Liver (tissue), 8 donors: ENCODE measurements at regions not wholly inside any gene's neighbourhood (a gene's known extent, or its start where the extent isn't known, plus 50 kb on each side); places are given as distances from the start of the nearest gene placed in this dataset.

Experiments
- DNase-seq: peaks from one replicate; pipeline ENCODE4 v3.0.0-alpha.2; 2017; ENCODE audit warnings: low spot score
- H3K27ac ChIP-seq, 2 donors: one replicate each; pipeline ENCODE4 v1.7.0; 2013; ENCODE audit warnings: inconsistent platforms in 2 of 2, low read length in 2 of 2, control low read depth in 1 of 2, low read depth in 1 of 2, mild to moderate bottlenecking in 1 of 2
- H3K27me3 ChIP-seq, 4 donors: one replicate each; pipeline versions ENCODE4 v1.6.1 to v1.7.0; 2013; ENCODE audit warnings: low read length in 3 of 4, inconsistent platforms in 1 of 4, mild to moderate bottlenecking in 1 of 4, moderate library complexity in 1 of 4; ENCODE audit not compliant: control insufficient read depth in 4 of 4, insufficient read depth in 4 of 4
- H3K36me3 ChIP-seq, 4 donors: one replicate each; pipeline versions ENCODE4 v1.6.1 to v1.7.0; 2013; ENCODE audit warnings: low read length in 3 of 4, mild to moderate bottlenecking in 3 of 4, low read depth in 1 of 4, moderate library complexity in 1 of 4; ENCODE audit not compliant: control insufficient read depth in 4 of 4, insufficient read depth in 3 of 4
- H3K4me1 ChIP-seq, 4 donors: one replicate each; pipeline versions ENCODE4 v1.6.1 to v1.7.0; 2013; ENCODE audit warnings: low read length in 3 of 4, mild to moderate bottlenecking in 3 of 4, moderate library complexity in 1 of 4; ENCODE audit not compliant: control insufficient read depth in 4 of 4, insufficient read depth in 4 of 4
- H3K4me3 ChIP-seq, 3 donors: one replicate each; pipeline versions ENCODE4 v1.6.1 to v1.7.0; 2013; ENCODE audit warnings: low read length in 3 of 3, control low read depth in 1 of 3, low read depth in 1 of 3, mild to moderate bottlenecking in 1 of 3
- H3K9ac ChIP-seq, 2 donors: one replicate each; pipeline ENCODE4 v1.7.0; 2013; ENCODE audit warnings: low read length in 2 of 2, mild to moderate bottlenecking in 2 of 2, moderate library complexity in 2 of 2, control low read depth in 1 of 2, low read depth in 1 of 2
- H3K9me3 ChIP-seq, 4 donors: one replicate each; pipeline versions ENCODE4 v1.6.1 to v1.7.0; 2013; ENCODE audit warnings: low read length in 3 of 4; ENCODE audit not compliant: control insufficient read depth in 4 of 4
- EGR1 ChIP-seq, 2 donors: IDR thresholded peaks; 2 replicates each; pipeline ENCODE4 v1.6.1; 2016 to 2018; ENCODE audit warnings: antibody characterized with exemption in 2 of 2, low read depth in 2 of 2
- FOXA1 ChIP-seq: IDR thresholded peaks from 2 replicates; pipeline ENCODE4 v1.6.1; 2016; ENCODE audit warnings: antibody characterized with exemption
- FOXA2 ChIP-seq: IDR thresholded peaks from 2 replicates; pipeline ENCODE4 v1.6.1; 2016; ENCODE audit warnings: antibody characterized with exemption
- GABPA ChIP-seq, 2 donors: IDR thresholded peaks in 1 of 2; conservative IDR thresholded peaks in 1 of 2; 2 replicates each; pipeline ENCODE4 v1.6.1; 2016; ENCODE audit warnings: antibody characterized with exemption in 2 of 2, mild to moderate bottlenecking in 1 of 2, moderate library complexity in 1 of 2
- HNF4A ChIP-seq, 2 donors: conservative IDR thresholded peaks; 2 replicates each; pipeline ENCODE4 v1.6.1; 2016; ENCODE audit warnings: antibody characterized with exemption in 2 of 2, mild to moderate bottlenecking in 2 of 2
- HNF4G ChIP-seq: IDR thresholded peaks from 2 replicates; pipeline ENCODE4 v1.6.1; 2016; ENCODE audit warnings: antibody characterized with exemption
- JUND ChIP-seq, 2 donors: IDR thresholded peaks; 2 replicates each; pipeline ENCODE4 v1.6.1; 2016; ENCODE audit warnings: antibody characterized with exemption in 2 of 2
- NR2F2 ChIP-seq: IDR thresholded peaks from 2 replicates; pipeline ENCODE4 v1.6.1; 2016; ENCODE audit warnings: antibody characterized with exemption
- RAD21 ChIP-seq, 2 donors: IDR thresholded peaks; 2 replicates each; pipeline ENCODE4 v1.6.1; 2016; ENCODE audit warnings: antibody characterized with exemption in 2 of 2, mild to moderate bottlenecking in 2 of 2
- RXRA ChIP-seq, 2 donors: IDR thresholded peaks; 2 replicates each; pipeline ENCODE4 v1.6.1; 2017 to 2018; ENCODE audit warnings: antibody characterized with exemption in 2 of 2, mild to moderate bottlenecking in 1 of 2
- SP1 ChIP-seq: IDR thresholded peaks from 2 replicates; pipeline ENCODE4 v1.6.1; 2018; ENCODE audit warnings: antibody characterized with exemption, mild to moderate bottlenecking
- TAF1 ChIP-seq: conservative IDR thresholded peaks from 2 replicates; pipeline ENCODE4 v1.6.1; 2016; ENCODE audit warnings: antibody characterized with exemption, mild to moderate bottlenecking
- YY1 ChIP-seq: IDR thresholded peaks from 2 replicates; pipeline ENCODE4 v1.6.1; 2016; ENCODE audit warnings: antibody characterized with exemption, mild to moderate bottlenecking
- WGBS: extraction: QIAGEN DNeasy Blood & Tissue Kit; methylation state at CpG from one replicate; pipeline ENCODE4 v1.1.7; 2013; 5-methylcytosine and 5-hydroxymethylcytosine counted together
- TF ChIP-seq, protein P1 (sequence below): IDR thresholded peaks from 2 replicates; pipeline ENCODE4 v1.6.1; 2016; ENCODE audit warnings: antibody characterized with exemption
- TF ChIP-seq, protein P2 (sequence below): IDR thresholded peaks from 2 replicates; pipeline ENCODE4 v1.6.1; 2016; ENCODE audit warnings: antibody characterized with exemption, mild to moderate bottlenecking
- TF ChIP-seq, protein P3 (sequence below): fragments of 150-350 bp; IDR thresholded peaks from 2 replicates; pipeline ENCODE4 v1.5.1; 2017; ENCODE audit warnings: improper control_type of control experiment, low read depth, low read length; ENCODE audit not compliant: missing input control
- TF ChIP-seq, protein P4 (sequence below): IDR thresholded peaks from 2 replicates; pipeline ENCODE4 v1.6.1; 2016; ENCODE audit warnings: antibody characterized with exemption
- TF ChIP-seq, protein P5 (sequence below): IDR thresholded peaks from 2 replicates; pipeline ENCODE4 v1.6.1; 2016; ENCODE audit warnings: antibody characterized with exemption
- donor health status: healthy.
- donor health status: healthy.
- donor health status: healthy.
- donor health status: healthy.
- donor health status: healthy.

DNA sequence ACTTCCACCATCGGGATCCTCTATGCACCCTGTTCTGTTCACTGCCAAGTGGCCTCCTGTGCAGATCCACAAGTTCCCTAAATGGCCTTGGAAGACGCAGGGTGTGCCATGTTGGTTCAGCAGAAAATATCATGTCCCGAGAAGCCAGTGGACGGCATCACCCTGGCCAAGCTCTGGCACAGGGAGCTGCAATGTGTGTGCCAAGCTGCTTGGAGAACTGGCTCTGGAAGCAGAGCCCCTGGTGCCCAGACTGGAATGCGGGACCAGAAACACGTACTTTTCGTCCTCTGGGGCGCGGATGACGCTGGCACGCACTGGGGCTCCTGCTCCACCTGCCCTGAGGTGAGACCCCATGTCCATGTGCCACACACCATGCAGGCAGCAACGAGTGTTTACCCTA lies 124.7 kb upstream of the CARD11 start (continued):
- TF ChIP-seq RAD21 (IDR thresholded peaks at IDR 0.05) (no peak), HNF4A (conservative IDR thresholded peaks at IDR 0.05) (no peak), EGR1 (IDR thresholded peaks at IDR 0.05; ENCODE audit: low read depth in 2 of 2) (no peak), TAF1 (no peak), GABPA (IDR thresholded peaks at IDR 0.05 in 1 of 2, conservative IDR thresholded peaks at IDR 0.05 in 1 of 2) (no peak), FOXA2 (no peak), HNF4G (no peak), SP1 (no peak)
- TF ChIP-seq, protein P1, sequence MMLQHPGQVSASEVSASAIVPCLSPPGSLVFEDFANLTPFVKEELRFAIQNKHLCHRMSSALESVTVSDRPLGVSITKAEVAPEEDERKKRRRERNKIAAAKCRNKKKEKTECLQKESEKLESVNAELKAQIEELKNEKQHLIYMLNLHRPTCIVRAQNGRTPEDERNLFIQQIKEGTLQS: no peak

GRCh38 chr7:3168869-3169268 lies 125.2 kb upstream of the CARD11 start:
- H3K4me1 ChIP-seq: no peaks in the 10 kb centered on the region
- no peak overlapping the region for H3K4me3 ChIP-seq
- H3K27ac ChIP-seq: no peak overlapping the region
- no peaks in the 10 kb centered on the region for H3K27me3 ChIP-seq
- no peaks in the 10 kb centered on the region for H3K36me3 ChIP-seq
- WGBS: 85% methylated on average over 10 of the region's 10 CpGs
- no peaks in the 10 kb centered on the region for H3K9me3 ChIP-seq
- TF ChIP-seq, protein P1: no peak
- TF ChIP-seq, protein P2, sequence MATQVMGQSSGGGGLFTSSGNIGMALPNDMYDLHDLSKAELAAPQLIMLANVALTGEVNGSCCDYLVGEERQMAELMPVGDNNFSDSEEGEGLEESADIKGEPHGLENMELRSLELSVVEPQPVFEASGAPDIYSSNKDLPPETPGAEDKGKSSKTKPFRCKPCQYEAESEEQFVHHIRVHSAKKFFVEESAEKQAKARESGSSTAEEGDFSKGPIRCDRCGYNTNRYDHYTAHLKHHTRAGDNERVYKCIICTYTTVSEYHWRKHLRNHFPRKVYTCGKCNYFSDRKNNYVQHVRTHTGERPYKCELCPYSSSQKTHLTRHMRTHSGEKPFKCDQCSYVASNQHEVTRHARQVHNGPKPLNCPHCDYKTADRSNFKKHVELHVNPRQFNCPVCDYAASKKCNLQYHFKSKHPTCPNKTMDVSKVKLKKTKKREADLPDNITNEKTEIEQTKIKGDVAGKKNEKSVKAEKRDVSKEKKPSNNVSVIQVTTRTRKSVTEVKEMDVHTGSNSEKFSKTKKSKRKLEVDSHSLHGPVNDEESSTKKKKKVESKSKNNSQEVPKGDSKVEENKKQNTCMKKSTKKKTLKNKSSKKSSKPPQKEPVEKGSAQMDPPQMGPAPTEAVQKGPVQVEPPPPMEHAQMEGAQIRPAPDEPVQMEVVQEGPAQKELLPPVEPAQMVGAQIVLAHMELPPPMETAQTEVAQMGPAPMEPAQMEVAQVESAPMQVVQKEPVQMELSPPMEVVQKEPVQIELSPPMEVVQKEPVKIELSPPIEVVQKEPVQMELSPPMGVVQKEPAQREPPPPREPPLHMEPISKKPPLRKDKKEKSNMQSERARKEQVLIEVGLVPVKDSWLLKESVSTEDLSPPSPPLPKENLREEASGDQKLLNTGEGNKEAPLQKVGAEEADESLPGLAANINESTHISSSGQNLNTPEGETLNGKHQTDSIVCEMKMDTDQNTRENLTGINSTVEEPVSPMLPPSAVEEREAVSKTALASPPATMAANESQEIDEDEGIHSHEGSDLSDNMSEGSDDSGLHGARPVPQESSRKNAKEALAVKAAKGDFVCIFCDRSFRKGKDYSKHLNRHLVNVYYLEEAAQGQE: no peak
- TF ChIP-seq RAD21 (IDR thresholded peaks at IDR 0.05): no peak
- TF ChIP-seq TAF1: no peak
- TF ChIP-seq HNF4G: no peak
- no peak for TF ChIP-seq RXRA (IDR thresholded peaks at IDR 0.05)
- TF ChIP-seq EGR1 (IDR thresholded peaks at IDR 0.05; ENCODE audit: low read depth in 2 of 2): no peak
- TF ChIP-seq SP1: no peak
- TF ChIP-seq FOXA1: no peak
- TF ChIP-seq FOXA2: no peak
- TF ChIP-seq HNF4A (conservative IDR thresholded peaks at IDR 0.05): no peak
- TF ChIP-seq, protein P3, sequence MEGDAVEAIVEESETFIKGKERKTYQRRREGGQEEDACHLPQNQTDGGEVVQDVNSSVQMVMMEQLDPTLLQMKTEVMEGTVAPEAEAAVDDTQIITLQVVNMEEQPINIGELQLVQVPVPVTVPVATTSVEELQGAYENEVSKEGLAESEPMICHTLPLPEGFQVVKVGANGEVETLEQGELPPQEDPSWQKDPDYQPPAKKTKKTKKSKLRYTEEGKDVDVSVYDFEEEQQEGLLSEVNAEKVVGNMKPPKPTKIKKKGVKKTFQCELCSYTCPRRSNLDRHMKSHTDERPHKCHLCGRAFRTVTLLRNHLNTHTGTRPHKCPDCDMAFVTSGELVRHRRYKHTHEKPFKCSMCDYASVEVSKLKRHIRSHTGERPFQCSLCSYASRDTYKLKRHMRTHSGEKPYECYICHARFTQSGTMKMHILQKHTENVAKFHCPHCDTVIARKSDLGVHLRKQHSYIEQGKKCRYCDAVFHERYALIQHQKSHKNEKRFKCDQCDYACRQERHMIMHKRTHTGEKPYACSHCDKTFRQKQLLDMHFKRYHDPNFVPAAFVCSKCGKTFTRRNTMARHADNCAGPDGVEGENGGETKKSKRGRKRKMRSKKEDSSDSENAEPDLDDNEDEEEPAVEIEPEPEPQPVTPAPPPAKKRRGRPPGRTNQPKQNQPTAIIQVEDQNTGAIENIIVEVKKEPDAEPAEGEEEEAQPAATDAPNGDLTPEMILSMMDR: no peak
- no peak for TF ChIP-seq NR2F2
- no peak for DNase-seq
- no peak overlapping the region for H3K9ac ChIP-seq

- H3K36me3 ChIP-seq: no peaks in the 10 kb centered on the region
- no peak for DNase-seq
- WGBS: 71% methylated on average over 7 of the region's 7 CpGs
- TF ChIP-seq HNF4A (conservative IDR thresholded peaks at IDR 0.05): no peak
- TF ChIP-seq EGR1 (IDR thresholded peaks at IDR 0.05; ENCODE audit: low read depth in 2 of 2): no peak
- TF ChIP-seq, protein P4, sequence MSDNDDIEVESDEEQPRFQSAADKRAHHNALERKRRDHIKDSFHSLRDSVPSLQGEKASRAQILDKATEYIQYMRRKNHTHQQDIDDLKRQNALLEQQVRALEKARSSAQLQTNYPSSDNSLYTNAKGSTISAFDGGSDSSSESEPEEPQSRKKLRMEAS: no peak
- TF ChIP-seq SP1: no peak
- TF ChIP-seq, protein P5, sequence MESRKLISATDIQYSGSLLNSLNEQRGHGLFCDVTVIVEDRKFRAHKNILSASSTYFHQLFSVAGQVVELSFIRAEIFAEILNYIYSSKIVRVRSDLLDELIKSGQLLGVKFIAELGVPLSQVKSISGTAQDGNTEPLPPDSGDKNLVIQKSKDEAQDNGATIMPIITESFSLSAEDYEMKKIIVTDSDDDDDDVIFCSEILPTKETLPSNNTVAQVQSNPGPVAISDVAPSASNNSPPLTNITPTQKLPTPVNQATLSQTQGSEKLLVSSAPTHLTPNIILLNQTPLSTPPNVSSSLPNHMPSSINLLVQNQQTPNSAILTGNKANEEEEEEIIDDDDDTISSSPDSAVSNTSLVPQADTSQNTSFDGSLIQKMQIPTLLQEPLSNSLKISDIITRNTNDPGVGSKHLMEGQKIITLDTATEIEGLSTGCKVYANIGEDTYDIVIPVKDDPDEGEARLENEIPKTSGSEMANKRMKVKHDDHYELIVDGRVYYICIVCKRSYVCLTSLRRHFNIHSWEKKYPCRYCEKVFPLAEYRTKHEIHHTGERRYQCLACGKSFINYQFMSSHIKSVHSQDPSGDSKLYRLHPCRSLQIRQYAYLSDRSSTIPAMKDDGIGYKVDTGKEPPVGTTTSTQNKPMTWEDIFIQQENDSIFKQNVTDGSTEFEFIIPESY: no peak
- no peak for TF ChIP-seq JUND (IDR thresholded peaks at IDR 0.05)
- TF ChIP-seq, protein P2: no peak
- TF ChIP-seq, protein P1: no peak
- no peak for TF ChIP-seq YY1
These were observed 128.2 kb upstream of the SDK1 start for GRCh38 chr7:3172768-3173280.

More at GRCh38 chr7:3172768-3173280, 128.2 kb upstream of the SDK1 start:
- peaks cover 0 to 2% (median 0%) of the 10 kb centered on the region in 4 donors for H3K27me3 ChIP-seq
- H3K9ac ChIP-seq: no peak overlapping the region
- H3K4me3 ChIP-seq: no peak overlapping the region
- H3K4me1 ChIP-seq: no peaks in the 10 kb centered on the region
- H3K9me3 ChIP-seq: no peaks in the 10 kb centered on the region
- no peak overlapping the region for H3K27ac ChIP-seq
